GM12878 (cell line): ENCODE measurements at regions not wholly inside any gene's neighbourhood (a gene's known extent, or its start where the extent isn't known, plus 50 kb on each side); places are given as distances from the start of the nearest gene placed in this dataset.
A peak's percentile ranks its signal among the peaks of the same experiment; 100 is the strongest.

Experiments
- CBFB ChIP-seq: IDR thresholded peaks from 2 replicates; pipeline ENCODE4 v1.6.1; 2016; ENCODE audit warnings: antibody characterized with exemption, low read depth
- CTCF ChIP-seq, 3 experiments: IDR thresholded peaks in 2 of 3; conservative IDR thresholded peaks in 1 of 3; 2 replicates each; pipeline ENCODE4 v1.5.1; 2011; ENCODE audit warnings: low read depth in 3 of 3, low read length in 3 of 3, mild to moderate bottlenecking in 3 of 3, control low read depth in 2 of 3, moderate library complexity in 2 of 3, inconsistent platforms in 1 of 3, mixed read lengths in 1 of 3; ENCODE audit not compliant: control insufficient read depth in 2 of 3, insufficient read depth in 1 of 3; ENCODE audit errors: extremely low read depth in 1 of 3
- IKZF2 ChIP-seq, 2 experiments: fragments of 450-650 bp; IDR thresholded peaks; 2 replicates each; pipeline ENCODE4 v1.6.1; 2017; ENCODE audit warnings: mild to moderate bottlenecking in 2 of 2, moderate library complexity in 2 of 2
- IRF4 ChIP-seq: IDR thresholded peaks from 2 replicates; pipeline ENCODE4 v1.6.1; 2011; ENCODE audit warnings: low read depth, low read length
- MTA2 ChIP-seq: fragments of 450-650 bp; IDR thresholded peaks from 2 replicates; pipeline ENCODE4 v1.6.1; 2016; ENCODE audit warnings: low read depth, mild to moderate bottlenecking, moderate library complexity
- NR2F1 ChIP-seq: fragments of 450-650 bp; conservative IDR thresholded peaks from 2 replicates; pipeline ENCODE4 v1.6.1; 2017; ENCODE audit warnings: mild to moderate bottlenecking
- POU2F2 ChIP-seq: IDR thresholded peaks from 3 replicates; pipeline ENCODE4 v1.6.1; 2011; ENCODE audit warnings: low read depth, mild to moderate bottlenecking, low read length, borderline replicate concordance
- RAD21 ChIP-seq: IDR thresholded peaks from 2 replicates; pipeline ENCODE4 v1.6.1; 2011; ENCODE audit warnings: mild to moderate bottlenecking, low read depth, low read length, moderate library complexity; ENCODE audit not compliant: insufficient read depth
- RELA ChIP-seq: fragments of 450-650 bp; IDR thresholded peaks from 2 replicates; pipeline ENCODE4 v1.8.0; 2014; ENCODE audit warnings: borderline replicate concordance; ENCODE audit not compliant: partially characterized antibody
- SMAD1 ChIP-seq: fragments of 450-650 bp; IDR thresholded peaks from 2 replicates; pipeline ENCODE4 v1.6.1; 2018; ENCODE audit warnings: mild to moderate bottlenecking, low read depth; ENCODE audit not compliant: partially characterized antibody
- STAT1 ChIP-seq: fragments of 450-650 bp; conservative IDR thresholded peaks from 2 replicates; pipeline ENCODE4 v1.6.1; 2014; ENCODE audit warnings: antibody characterized with exemption, mild to moderate bottlenecking
- STAT3 ChIP-seq: IDR thresholded peaks from 2 replicates; pipeline ENCODE4 v1.6.1; 2011; ENCODE audit warnings: low read depth, low read length, improper control_type of control experiment
- ZNF24 ChIP-seq: fragments of 450-650 bp; IDR thresholded peaks from 2 replicates; pipeline ENCODE4 v1.6.1; 2017; ENCODE audit warnings: antibody characterized with exemption, mild to moderate bottlenecking
- TF ChIP-seq, protein P1 (sequence below): fragments of 450-650 bp; formaldehyde crosslinking; IDR thresholded peaks from 2 replicates; pipeline ENCODE4 v1.4.0; 2020; ENCODE audit warnings: mild to moderate bottlenecking, moderate library complexity
- TF ChIP-seq, protein P2 (sequence below): IDR thresholded peaks from 2 replicates; pipeline ENCODE4 v1.6.1; 2012; ENCODE audit warnings: low read depth, low read length, improper control_type of control experiment
- TF ChIP-seq, protein P3 (sequence below): fragments of 450-650 bp; IDR thresholded peaks from 2 replicates; pipeline ENCODE4 v1.6.1; 2016; ENCODE audit warnings: mild to moderate bottlenecking, moderate library complexity, borderline replicate concordance
- TF ChIP-seq, protein P4 (sequence below): fragments of 450-650 bp; IDR thresholded peaks from 2 replicates; pipeline ENCODE4 v1.6.1; 2016; ENCODE audit warnings: mild to moderate bottlenecking

- TF ChIP-seq, protein P1, sequence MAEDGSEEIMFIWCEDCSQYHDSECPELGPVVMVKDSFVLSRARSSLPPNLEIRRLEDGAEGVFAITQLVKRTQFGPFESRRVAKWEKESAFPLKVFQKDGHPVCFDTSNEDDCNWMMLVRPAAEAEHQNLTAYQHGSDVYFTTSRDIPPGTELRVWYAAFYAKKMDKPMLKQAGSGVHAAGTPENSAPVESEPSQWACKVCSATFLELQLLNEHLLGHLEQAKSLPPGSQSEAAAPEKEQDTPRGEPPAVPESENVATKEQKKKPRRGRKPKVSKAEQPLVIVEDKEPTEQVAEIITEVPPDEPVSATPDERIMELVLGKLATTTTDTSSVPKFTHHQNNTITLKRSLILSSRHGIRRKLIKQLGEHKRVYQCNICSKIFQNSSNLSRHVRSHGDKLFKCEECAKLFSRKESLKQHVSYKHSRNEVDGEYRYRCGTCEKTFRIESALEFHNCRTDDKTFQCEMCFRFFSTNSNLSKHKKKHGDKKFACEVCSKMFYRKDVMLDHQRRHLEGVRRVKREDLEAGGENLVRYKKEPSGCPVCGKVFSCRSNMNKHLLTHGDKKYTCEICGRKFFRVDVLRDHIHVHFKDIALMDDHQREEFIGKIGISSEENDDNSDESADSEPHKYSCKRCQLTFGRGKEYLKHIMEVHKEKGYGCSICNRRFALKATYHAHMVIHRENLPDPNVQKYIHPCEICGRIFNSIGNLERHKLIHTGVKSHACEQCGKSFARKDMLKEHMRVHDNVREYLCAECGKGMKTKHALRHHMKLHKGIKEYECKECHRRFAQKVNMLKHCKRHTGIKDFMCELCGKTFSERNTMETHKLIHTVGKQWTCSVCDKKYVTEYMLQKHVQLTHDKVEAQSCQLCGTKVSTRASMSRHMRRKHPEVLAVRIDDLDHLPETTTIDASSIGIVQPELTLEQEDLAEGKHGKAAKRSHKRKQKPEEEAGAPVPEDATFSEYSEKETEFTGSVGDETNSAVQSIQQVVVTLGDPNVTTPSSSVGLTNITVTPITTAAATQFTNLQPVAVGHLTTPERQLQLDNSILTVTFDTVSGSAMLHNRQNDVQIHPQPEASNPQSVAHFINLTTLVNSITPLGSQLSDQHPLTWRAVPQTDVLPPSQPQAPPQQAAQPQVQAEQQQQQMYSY (CRISPR knock-in tag) = no peak
- TF ChIP-seq IRF4 = 0 out of 2 replicates have a peak, but pooled peaks have one; percentile 46
- peak; percentile 22; the same call in 1 of the 2 replicates for TF ChIP-seq RAD21
- TF ChIP-seq RELA = peak; percentile 38
- TF ChIP-seq, protein P2, sequence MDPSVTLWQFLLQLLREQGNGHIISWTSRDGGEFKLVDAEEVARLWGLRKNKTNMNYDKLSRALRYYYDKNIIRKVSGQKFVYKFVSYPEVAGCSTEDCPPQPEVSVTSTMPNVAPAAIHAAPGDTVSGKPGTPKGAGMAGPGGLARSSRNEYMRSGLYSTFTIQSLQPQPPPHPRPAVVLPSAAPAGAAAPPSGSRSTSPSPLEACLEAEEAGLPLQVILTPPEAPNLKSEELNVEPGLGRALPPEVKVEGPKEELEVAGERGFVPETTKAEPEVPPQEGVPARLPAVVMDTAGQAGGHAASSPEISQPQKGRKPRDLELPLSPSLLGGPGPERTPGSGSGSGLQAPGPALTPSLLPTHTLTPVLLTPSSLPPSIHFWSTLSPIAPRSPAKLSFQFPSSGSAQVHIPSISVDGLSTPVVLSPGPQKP = no peak
- TF ChIP-seq MTA2 = peak; percentile 55
- 0 out of 2 replicates have a peak, but pooled peaks have one; percentile 18 for TF ChIP-seq CBFB
- peak; percentile 4; the same call in 1 of the 2 replicates for TF ChIP-seq ZNF24
- TF ChIP-seq, protein P3, sequence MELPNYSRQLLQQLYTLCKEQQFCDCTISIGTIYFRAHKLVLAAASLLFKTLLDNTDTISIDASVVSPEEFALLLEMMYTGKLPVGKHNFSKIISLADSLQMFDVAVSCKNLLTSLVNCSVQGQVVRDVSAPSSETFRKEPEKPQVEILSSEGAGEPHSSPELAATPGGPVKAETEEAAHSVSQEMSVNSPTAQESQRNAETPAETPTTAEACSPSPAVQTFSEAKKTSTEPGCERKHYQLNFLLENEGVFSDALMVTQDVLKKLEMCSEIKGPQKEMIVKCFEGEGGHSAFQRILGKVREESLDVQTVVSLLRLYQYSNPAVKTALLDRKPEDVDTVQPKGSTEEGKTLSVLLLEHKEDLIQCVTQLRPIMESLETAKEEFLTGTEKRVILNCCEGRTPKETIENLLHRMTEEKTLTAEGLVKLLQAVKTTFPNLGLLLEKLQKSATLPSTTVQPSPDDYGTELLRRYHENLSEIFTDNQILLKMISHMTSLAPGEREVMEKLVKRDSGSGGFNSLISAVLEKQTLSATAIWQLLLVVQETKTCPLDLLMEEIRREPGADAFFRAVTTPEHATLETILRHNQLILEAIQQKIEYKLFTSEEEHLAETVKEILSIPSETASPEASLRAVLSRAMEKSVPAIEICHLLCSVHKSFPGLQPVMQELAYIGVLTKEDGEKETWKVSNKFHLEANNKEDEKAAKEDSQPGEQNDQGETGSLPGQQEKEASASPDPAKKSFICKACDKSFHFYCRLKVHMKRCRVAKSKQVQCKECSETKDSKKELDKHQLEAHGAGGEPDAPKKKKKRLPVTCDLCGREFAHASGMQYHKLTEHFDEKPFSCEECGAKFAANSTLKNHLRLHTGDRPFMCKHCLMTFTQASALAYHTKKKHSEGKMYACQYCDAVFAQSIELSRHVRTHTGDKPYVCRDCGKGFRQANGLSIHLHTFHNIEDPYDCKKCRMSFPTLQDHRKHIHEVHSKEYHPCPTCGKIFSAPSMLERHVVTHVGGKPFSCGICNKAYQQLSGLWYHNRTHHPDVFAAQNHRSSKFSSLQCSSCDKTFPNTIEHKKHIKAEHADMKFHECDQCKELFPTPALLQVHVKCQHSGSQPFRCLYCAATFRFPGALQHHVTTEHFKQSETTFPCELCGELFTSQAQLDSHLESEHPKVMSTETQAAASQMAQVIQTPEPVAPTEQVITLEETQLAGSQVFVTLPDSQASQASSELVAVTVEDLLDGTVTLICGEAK = no peak
- no peak for TF ChIP-seq CTCF (IDR thresholded peaks at IDR 0.05 in 2 of 3, conservative IDR thresholded peaks at IDR 0.05 in 1 of 3; ENCODE audit: control insufficient read depth in 2 of 3, extremely low read depth in 1 of 3, insufficient read depth in 1 of 3, low read depth in 3 of 3, low read length in 3 of 3)
- peak in 1 of 2 experiments; percentile 54 for TF ChIP-seq IKZF2 (IDR thresholded peaks at IDR 0.05)
- no peak for TF ChIP-seq POU2F2
- no peak for TF ChIP-seq SMAD1
- TF ChIP-seq STAT1 = no peak
- TF ChIP-seq NR2F1 = no peak
- TF ChIP-seq, protein P4, sequence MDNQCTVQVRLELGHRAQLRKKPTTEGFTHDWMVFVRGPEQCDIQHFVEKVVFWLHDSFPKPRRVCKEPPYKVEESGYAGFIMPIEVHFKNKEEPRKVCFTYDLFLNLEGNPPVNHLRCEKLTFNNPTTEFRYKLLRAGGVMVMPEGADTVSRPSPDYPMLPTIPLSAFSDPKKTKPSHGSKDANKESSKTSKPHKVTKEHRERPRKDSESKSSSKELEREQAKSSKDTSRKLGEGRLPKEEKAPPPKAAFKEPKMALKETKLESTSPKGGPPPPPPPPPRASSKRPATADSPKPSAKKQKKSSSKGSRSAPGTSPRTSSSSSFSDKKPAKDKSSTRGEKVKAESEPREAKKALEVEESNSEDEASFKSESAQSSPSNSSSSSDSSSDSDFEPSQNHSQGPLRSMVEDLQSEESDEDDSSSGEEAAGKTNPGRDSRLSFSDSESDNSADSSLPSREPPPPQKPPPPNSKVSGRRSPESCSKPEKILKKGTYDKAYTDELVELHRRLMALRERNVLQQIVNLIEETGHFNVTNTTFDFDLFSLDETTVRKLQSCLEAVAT = peak; percentile 77; the same call in 1 of the 2 replicates
- no peak for TF ChIP-seq STAT3
Measured at GRCh38 chr1:234696148-234696576, 86.2 kb upstream of the IRF2BP2 start (continued).
